ENCODE measurements at regions not wholly inside any gene's neighbourhood (a gene's known extent, or its start where the extent isn't known, plus 50 kb on each side); places are given as distances from the start of the nearest gene placed in this dataset.

DNA sequence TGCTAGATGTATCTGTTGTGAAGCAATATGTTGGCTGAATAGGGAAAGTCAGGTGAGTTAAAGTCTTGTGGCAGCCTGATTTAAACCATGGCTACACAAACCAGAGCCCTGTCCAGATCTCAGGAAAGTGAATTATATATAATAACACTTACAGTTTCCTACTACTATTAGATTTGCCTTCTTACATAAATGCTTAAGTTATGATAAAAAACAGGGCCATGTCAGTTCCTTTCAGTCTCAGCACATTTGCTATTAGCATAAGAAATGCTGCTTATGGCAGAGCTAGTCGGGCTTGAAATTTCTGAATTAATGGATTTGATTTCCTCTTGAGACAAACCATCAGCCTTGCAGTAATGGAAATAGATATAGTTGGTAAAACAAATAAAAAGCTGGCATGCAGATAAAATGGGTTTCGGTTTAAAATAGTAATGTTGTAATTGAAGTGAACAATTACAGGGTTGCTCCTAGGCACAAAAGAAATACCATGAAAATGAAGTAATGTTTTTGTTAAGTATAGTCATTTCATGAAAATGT, 664.2 kb upstream of the ZNF608 start:
- H3K27ac ChIP-seq (ENCODE audit: low read depth in 2 of 2, low read length in 1 of 2) = peak overlapping the region; percentile 21 to 53
- no peaks in the 10 kb centered on the region for H3K36me3 ChIP-seq (ENCODE audit: control insufficient read depth in 2 of 2, insufficient read depth in 2 of 2, low read length in 1 of 2)
- H3K4me3 ChIP-seq (ENCODE audit: low read depth in 1 of 2, low read length in 2 of 2) = no peak overlapping the region
- H3K27me3 ChIP-seq (ENCODE audit: control insufficient read depth in 1 of 2, insufficient read depth in 2 of 2, low read length in 2 of 2) = no peaks in the 10 kb centered on the region
- no peaks in the 10 kb centered on the region for H3K9me3 ChIP-seq (ENCODE audit: control insufficient read depth in 2 of 2, insufficient read depth in 1 of 2, low read depth in 1 of 2, low read length in 1 of 2)
- 19% methylated on average over 2 of the region's 2 CpGs for WGBS, 2 donors
- H3K4me1 ChIP-seq (ENCODE audit: control insufficient read depth in 2 of 2, insufficient read depth in 2 of 2, low read length in 1 of 2) = peaks cover 0 to 2% of the 10 kb centered on the region in 2 donors

- Histone ChIP-seq H3K9me3 (ENCODE audit: control insufficient read depth in 2 of 2, insufficient read depth in 1 of 2, low read depth in 1 of 2, low read length in 1 of 2) (no peaks in the 10 kb centered on the region), H3K27ac (ENCODE audit: low read depth in 2 of 2, low read length in 1 of 2) (peak overlapping the region in 1 of 2 donors; percentile 32), H3K4me3 (ENCODE audit: low read depth in 1 of 2, low read length in 2 of 2) (no peak overlapping the region), H3K4me1 (ENCODE audit: control insufficient read depth in 2 of 2, insufficient read depth in 2 of 2, low read length in 1 of 2) (peaks cover 0 to 2% of the 10 kb centered on the region in 2 donors), H3K27me3 (ENCODE audit: control insufficient read depth in 1 of 2, insufficient read depth in 2 of 2, low read length in 2 of 2) (no peaks in the 10 kb centered on the region), H3K36me3 (ENCODE audit: control insufficient read depth in 2 of 2, insufficient read depth in 2 of 2, low read length in 1 of 2) (no peaks in the 10 kb centered on the region)
- WGBS, 2 donors = 13 to 16% methylated on average over 4 of the region's 4 CpGs
Measured at GRCh38 chr5:125411071-125411743, 664.8 kb upstream of the ZNF608 start.

DNA sequence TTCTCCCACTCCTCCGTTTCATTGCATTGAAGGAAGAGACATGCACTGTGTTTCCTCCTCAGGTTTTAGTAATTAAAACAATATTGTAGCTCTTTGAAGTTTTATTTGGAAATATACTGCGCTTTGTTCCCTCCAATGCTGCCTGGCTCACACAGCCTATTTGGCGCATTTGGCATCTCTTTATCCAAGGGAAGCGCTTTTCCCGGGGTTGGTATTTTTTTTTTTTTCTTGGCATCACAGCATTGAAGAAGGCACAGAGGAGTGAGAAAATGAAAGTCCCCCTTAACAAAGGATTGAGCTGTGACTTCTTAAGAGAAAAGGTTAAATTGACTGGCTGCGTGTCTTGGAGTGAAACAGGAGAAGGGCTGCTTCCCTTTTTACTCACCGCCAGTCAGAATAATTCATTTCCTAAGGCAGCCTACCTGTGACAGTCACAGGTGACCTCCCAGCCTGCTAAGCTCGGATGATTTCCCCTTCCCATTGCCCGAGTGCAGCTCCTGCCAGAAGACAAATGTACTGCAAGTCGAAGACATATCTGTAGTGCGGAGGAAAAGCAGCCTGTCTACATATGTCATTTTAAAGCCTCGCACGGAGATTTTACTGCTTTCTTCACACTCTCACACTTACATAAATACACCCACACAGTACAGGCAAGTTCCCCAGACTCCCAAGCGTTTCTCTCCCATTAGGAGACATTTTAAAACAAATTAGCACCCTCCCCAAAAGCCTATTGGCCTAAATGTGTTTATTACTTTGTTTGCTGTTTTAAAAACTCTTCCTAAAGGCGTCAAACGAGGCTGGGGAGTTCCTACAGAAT, 665.5 kb upstream of the ZNF608 start:
- 27 to 32% methylated on average over 16 of the region's 16 CpGs for WGBS, 2 donors
- Histone ChIP-seq H3K4me1 (ENCODE audit: control insufficient read depth in 2 of 2, insufficient read depth in 2 of 2, low read length in 1 of 2) (peaks cover 0 to 2% of the 10 kb centered on the region in 2 donors), H3K27ac (ENCODE audit: low read depth in 2 of 2, low read length in 1 of 2) (peak overlapping the region; percentile 32 to 64)

GRCh38 chr5:125412561-125413495, 666.4 kb upstream of the ZNF608 start:
- 32 to 34% methylated on average over 14 of the region's 14 CpGs for WGBS, 2 donors
- no peaks in the 10 kb centered on the region for H3K9me3 ChIP-seq (ENCODE audit: control insufficient read depth in 2 of 2, insufficient read depth in 1 of 2, low read depth in 1 of 2, low read length in 1 of 2)
- H3K27me3 ChIP-seq (ENCODE audit: control insufficient read depth in 1 of 2, insufficient read depth in 2 of 2, low read length in 2 of 2) = no peaks in the 10 kb centered on the region
- H3K36me3 ChIP-seq (ENCODE audit: control insufficient read depth in 2 of 2, insufficient read depth in 2 of 2, low read length in 1 of 2) = no peaks in the 10 kb centered on the region
- no peak overlapping the region for H3K27ac ChIP-seq (ENCODE audit: low read depth in 2 of 2, low read length in 1 of 2)
- H3K4me3 ChIP-seq (ENCODE audit: low read depth in 1 of 2, low read length in 2 of 2) = no peak overlapping the region
- peaks cover 0 to 2% of the 10 kb centered on the region in 2 donors for H3K4me1 ChIP-seq (ENCODE audit: control insufficient read depth in 2 of 2, insufficient read depth in 2 of 2, low read length in 1 of 2)

More for the DNA sequence above, 665.5 kb upstream of the ZNF608 start:
- Histone ChIP-seq H3K36me3 (ENCODE audit: control insufficient read depth in 2 of 2, insufficient read depth in 2 of 2, low read length in 1 of 2) (no peaks in the 10 kb centered on the region), H3K9me3 (ENCODE audit: control insufficient read depth in 2 of 2, insufficient read depth in 1 of 2, low read depth in 1 of 2, low read length in 1 of 2) (no peaks in the 10 kb centered on the region), H3K4me3 (ENCODE audit: low read depth in 1 of 2, low read length in 2 of 2) (no peak overlapping the region), H3K27me3 (ENCODE audit: control insufficient read depth in 1 of 2, insufficient read depth in 2 of 2, low read length in 2 of 2) (no peaks in the 10 kb centered on the region)

GRCh38 chr5:125413496-125414274, 667.2 kb upstream of the ZNF608 start:
- no peaks in the 10 kb centered on the region for H3K27me3 ChIP-seq (ENCODE audit: control insufficient read depth in 1 of 2, insufficient read depth in 2 of 2, low read length in 2 of 2)
- H3K4me3 ChIP-seq (ENCODE audit: low read depth in 1 of 2, low read length in 2 of 2) = no peak overlapping the region
- WGBS, 2 donors = 83 to 89% methylated on average over 3 of the region's 3 CpGs
- no peaks in the 10 kb centered on the region for H3K9me3 ChIP-seq (ENCODE audit: control insufficient read depth in 2 of 2, insufficient read depth in 1 of 2, low read depth in 1 of 2, low read length in 1 of 2)
- no peaks in the 10 kb centered on the region for H3K36me3 ChIP-seq (ENCODE audit: control insufficient read depth in 2 of 2, insufficient read depth in 2 of 2, low read length in 1 of 2)
- no peak overlapping the region for H3K27ac ChIP-seq (ENCODE audit: low read depth in 2 of 2, low read length in 1 of 2)
- H3K4me1 ChIP-seq (ENCODE audit: control insufficient read depth in 2 of 2, insufficient read depth in 2 of 2, low read length in 1 of 2) = peaks cover 0 to 2% of the 10 kb centered on the region in 2 donors

- WGBS, 2 donors = 94% methylated on average over 6 of the region's 6 CpGs
- H3K4me1 ChIP-seq (ENCODE audit: control insufficient read depth in 2 of 2, insufficient read depth in 2 of 2, low read length in 1 of 2) = peaks cover 0 to 2% of the 10 kb centered on the region in 2 donors
- no peaks in the 10 kb centered on the region for H3K9me3 ChIP-seq (ENCODE audit: control insufficient read depth in 2 of 2, insufficient read depth in 1 of 2, low read depth in 1 of 2, low read length in 1 of 2)
- H3K27ac ChIP-seq (ENCODE audit: low read depth in 2 of 2, low read length in 1 of 2) = no peak overlapping the region
- H3K4me3 ChIP-seq (ENCODE audit: low read depth in 1 of 2, low read length in 2 of 2) = no peak overlapping the region
- no peaks in the 10 kb centered on the region for H3K27me3 ChIP-seq (ENCODE audit: control insufficient read depth in 1 of 2, insufficient read depth in 2 of 2, low read length in 2 of 2)
- H3K36me3 ChIP-seq (ENCODE audit: control insufficient read depth in 2 of 2, insufficient read depth in 2 of 2, low read length in 1 of 2) = no peaks in the 10 kb centered on the region
Measured at GRCh38 chr5:125415126-125415525, 668.7 kb upstream of the ZNF608 start.

GRCh38 chr5:125416055-125416454, 669.6 kb upstream of the ZNF608 start:
- H3K36me3 ChIP-seq (ENCODE audit: control insufficient read depth in 2 of 2, insufficient read depth in 2 of 2, low read length in 1 of 2) = no peaks in the 10 kb centered on the region
- H3K4me3 ChIP-seq (ENCODE audit: low read depth in 1 of 2, low read length in 2 of 2) = no peak overlapping the region
- H3K4me1 ChIP-seq (ENCODE audit: control insufficient read depth in 2 of 2, insufficient read depth in 2 of 2, low read length in 1 of 2) = peaks cover 0 to 2% of the 10 kb centered on the region in 2 donors
- H3K9me3 ChIP-seq (ENCODE audit: control insufficient read depth in 2 of 2, insufficient read depth in 1 of 2, low read depth in 1 of 2, low read length in 1 of 2) = no peaks in the 10 kb centered on the region
- no peaks in the 10 kb centered on the region for H3K27me3 ChIP-seq (ENCODE audit: control insufficient read depth in 1 of 2, insufficient read depth in 2 of 2, low read length in 2 of 2)
- H3K27ac ChIP-seq (ENCODE audit: low read depth in 2 of 2, low read length in 1 of 2) = no peak overlapping the region
- 74 to 84% methylated on average over 2 of the region's 2 CpGs for WGBS, 2 donors

DNA sequence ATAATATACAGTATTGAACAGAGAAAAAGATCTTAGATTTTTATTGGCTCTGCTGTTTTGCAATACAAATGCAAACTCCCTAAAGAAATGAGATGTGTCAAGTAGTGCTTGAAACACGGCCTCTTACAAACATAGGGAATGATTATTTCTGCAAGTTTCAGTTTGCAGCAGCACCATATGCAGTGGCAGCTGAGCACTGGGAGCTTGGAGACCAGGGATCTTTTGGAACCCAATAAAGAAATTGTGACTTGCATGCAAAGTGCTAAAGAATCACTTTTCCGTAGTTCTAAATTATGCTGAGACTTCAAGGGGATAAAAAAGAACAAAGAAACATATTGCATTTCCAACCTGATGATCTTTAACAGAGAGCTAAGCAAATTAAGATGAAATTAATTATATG, 674.6 kb upstream of the ZNF608 start:
- Histone ChIP-seq H3K9me3 (ENCODE audit: control insufficient read depth in 2 of 2, insufficient read depth in 1 of 2, low read depth in 1 of 2, low read length in 1 of 2) (no peaks in the 10 kb centered on the region), H3K4me3 (ENCODE audit: low read depth in 1 of 2, low read length in 2 of 2) (no peak overlapping the region), H3K4me1 (ENCODE audit: control insufficient read depth in 2 of 2, insufficient read depth in 2 of 2, low read length in 1 of 2) (no peaks in the 10 kb centered on the region), H3K27me3 (ENCODE audit: control insufficient read depth in 1 of 2, insufficient read depth in 2 of 2, low read length in 2 of 2) (no peaks in the 10 kb centered on the region), H3K27ac (ENCODE audit: low read depth in 2 of 2, low read length in 1 of 2) (no peak overlapping the region), H3K36me3 (ENCODE audit: control insufficient read depth in 2 of 2, insufficient read depth in 2 of 2, low read length in 1 of 2) (no peaks in the 10 kb centered on the region)
- 88 to 89% methylated on average over 2 of the region's 2 CpGs for WGBS, 2 donors

All from esophagus (tissue), 2 donors.